Cerebellar cortex (tissue), 1 donor: ENCODE measurements at regions not wholly inside any gene's neighbourhood (a gene's known extent, or its start where the extent isn't known, plus 50 kb on each side); places are given as distances from the start of the nearest gene placed in this dataset.

Experiments used
- DNase-seq: peaks from one replicate; pipeline ENCODE4 v3.0.0-alpha.2; 2015; ENCODE audit warnings: low spot score

DNA sequence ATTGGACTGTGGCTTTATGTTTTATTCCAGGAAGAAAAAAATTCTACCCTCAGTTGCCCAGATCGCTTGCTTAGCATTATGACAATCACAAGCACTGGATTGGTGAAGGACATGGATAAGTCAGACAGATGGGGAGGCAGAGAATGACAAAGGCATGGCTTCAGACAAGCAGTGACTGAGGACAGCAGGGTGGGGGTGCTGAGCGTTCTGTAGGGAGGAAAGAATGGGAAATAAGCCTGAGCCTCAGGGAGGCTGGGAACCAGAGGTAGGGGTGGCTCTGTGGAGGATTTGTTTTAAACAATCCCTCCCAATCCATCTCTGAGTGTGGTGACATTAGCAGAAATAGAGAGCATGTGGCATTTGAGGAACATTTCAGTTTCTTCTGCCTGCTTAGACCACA lies 896.9 kb downstream of the CCSER2 start:
- DNase-seq, result no peak

DNA sequence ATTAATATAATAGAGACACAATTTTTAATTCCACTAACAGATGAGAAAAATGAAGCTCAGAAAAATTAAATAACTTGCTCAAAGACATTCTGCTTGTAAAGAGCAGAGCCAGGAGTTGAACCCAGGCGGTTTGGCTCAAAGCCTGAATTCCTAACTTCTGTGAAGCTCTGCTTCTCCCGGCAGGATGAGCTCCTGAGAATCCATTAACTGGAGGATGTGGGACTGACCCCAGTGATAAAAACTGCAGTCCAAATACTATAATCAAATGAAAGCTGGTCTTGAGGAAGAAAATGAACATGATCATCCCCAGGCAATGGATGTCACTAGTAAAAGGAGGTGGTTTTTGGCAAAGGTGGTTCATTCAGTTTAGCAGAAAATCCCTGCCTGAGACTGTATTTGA lies 898.2 kb downstream of the CCSER2 start:
- DNase-seq, result no peak

DNA sequence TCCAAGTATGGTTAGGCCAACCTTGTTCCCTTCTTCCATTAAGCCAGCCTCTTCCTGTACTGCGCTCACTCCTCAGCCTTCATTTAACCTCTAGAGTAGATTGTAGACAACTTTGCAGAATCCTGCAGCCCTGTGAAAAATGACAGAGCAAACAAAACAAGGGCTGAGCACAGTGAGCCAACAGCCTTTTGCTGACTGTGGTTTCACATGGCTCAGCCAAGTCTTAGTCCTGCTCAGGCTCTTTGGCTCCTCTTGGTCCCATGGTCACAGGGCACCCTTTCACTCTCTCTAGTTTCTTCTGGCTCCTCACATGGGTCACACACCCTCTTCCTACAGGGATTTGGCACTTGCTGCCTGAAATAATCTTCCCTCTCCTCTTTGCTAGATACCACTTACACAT lies 900.3 kb downstream of the CCSER2 start:
- DNase-seq, result no peak

DNA sequence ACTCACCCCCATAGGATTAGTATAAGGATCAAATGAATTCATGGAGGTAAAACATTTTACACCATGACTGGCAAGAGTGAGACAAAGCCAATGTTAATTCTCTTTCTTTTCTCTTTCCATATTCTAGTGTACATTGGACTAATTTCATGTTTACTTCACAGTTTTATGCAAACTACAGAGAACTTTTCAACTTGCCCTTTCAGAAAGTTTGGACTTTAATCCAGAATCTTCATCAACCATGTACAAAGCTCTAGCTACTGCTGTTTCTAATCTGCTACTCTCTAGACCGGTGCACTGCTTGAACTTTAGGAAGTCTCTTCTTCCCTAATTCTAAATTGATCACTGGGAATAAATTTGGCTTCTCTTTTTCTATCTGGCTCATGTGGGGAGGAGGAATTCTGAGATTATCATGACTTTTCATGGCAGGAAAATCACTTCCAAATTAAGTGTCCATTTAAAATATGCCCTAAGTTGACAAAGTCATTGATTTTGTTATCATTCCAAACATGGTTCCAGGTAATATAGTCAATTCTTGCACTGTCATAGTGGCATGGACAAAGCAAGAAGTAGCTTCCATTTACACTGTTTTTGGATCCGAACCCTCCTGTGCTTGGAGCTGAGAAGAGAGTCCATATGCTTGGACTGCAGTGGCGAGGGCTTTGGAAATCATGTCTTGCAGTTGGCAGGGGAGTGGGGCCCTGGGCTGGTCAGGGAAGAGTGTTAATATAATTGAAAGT lies 903.3 kb downstream of the CCSER2 start:
- DNase-seq, result no peak

DNA sequence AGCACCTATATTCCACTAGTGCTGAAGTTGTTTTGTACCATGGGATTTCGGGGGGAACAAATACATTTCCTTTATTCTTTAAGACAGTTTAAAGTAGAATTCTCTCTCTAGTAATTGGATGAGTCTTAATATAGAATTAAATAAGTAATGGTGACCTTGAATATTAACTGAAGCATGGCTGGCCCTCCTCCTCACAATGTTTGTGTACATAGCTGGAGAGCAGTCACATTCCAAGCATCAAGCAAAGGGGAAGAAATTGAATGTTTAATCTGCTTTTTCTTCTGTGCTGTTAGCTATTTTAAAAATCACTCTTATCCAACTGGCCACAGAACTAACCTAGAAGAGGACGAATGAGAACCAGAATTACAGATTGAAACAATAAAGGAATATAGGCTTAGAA lies 906.9 kb downstream of the CCSER2 start:
- no peak for DNase-seq

DNA sequence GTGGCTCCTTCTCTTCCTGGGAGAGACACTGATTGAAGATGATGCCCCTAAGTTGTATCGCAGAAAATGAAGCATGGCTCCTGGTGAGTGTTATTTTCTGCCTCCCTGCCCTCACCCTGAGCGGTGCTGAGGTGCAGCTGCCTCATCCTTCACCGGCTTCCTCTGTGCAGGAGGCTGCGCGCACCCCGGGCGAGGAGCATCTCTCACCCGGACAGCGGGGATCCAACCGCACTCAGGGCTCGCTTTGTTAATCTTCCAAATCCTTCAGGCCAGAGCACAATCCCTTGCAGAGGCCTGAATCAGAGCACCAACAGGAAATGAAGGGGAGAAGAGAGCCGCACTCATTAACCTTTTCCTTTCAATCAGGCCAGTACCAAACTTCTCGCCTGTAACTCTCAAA lies 910.3 kb downstream of the CCSER2 start:
- no peak for DNase-seq

DNA sequence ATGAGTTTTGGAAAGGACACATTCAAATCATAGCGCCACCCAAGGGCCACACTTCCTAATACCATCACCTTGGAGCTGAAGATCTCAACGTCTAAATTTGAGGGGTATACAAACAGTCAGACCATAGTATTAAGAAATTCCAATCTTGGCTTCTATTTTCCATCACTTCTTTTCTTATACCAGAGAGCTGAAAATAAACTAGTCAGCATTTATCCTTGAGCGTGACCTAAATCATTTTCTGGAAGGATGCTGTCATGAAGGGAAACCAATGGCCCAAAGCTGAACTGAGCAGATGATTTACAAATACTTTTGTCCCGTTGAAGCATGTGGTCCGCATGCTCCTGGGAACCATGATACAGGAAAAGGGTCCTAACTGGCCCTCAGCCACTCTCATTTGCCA lies 921.9 kb downstream of the CCSER2 start:
- DNase-seq, result no peak

DNA sequence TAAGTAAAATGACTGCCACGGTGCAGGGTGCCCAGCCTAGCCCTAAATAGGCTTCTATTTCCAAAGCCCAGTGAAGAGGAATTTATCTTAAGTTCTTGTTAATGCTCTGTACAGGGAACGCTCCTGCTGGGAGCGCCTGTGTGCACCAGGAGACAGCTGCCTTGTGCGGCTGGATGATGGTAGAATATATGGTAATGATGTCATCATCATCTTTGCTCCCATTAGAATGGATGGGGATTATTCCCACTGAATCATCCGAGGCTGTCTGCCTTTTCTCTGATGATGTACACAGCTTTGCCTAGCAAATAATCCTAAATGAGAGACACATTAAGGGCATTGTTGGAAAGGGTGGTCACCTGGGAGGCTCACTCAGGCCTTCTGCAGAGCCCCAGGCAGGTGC lies 928.1 kb downstream of the CCSER2 start:
- no peak for DNase-seq

- no peak for DNase-seq
Measured at GRCh38 chr10:85259908-85260307, 931.5 kb downstream of the CCSER2 start.

DNA sequence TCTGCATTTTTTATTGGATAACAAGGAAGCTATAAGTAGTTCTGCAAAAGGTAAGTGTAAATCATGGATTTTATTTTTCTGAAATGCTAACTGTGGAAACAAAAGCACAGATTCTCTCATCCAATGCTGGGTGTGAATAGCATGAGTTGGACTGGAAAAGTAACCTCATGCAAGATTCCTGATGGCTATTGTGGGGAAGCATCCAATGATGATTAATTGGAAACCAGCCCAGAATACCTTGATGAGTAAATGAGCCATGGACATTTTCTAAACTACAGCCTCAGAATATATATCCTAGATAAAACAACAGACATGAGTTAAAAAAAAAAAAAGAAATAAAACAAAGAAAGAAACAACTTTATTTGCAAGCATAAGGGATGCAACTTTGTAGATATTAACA lies 934.6 kb downstream of the CCSER2 start:
- no peak for DNase-seq

- no peak for DNase-seq
Measured at GRCh38 chr10:85265121-85265520, 936.7 kb downstream of the CCSER2 start.

DNA sequence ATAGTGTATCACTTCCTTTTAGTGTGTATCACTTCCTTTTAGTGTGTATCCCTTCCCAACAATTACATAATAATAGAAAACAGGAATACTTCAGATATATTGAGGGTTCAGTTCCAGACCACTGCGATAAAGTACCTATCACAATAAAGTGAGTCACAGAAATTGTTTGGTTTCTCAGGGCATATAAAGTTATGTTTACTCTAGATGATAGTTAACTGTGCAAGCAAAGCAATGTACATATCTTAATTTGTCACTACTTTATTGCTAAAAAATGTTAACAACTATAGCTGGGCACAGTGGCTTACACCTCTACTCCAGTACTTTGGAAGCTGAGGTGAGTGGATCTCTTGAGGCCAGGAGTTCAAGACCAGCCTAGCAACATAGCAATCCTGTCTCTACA lies 938.4 kb downstream of the CCSER2 start:
- DNase-seq, result no peak

DNA sequence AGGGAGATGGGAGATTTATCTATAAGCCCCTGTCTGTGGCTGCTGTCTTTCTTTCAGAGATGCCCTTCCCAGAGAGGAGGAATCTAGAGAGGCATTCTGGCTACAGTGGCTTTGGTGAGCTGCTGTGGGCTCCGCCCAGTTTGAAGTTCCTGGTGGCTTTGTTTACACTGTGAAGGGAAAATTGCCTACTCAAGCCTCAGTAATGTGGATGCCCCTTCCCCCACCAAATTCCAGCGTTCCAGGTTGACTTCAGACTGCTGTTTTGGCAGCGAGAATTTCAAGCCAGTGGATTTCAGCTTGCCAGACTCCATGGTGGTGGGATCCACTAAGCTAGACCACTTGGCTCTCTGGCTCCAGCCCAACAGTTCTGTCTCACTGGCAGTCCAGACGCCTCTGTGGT lies 951.6 kb downstream of the CCSER2 start:
- no peak for DNase-seq

DNA sequence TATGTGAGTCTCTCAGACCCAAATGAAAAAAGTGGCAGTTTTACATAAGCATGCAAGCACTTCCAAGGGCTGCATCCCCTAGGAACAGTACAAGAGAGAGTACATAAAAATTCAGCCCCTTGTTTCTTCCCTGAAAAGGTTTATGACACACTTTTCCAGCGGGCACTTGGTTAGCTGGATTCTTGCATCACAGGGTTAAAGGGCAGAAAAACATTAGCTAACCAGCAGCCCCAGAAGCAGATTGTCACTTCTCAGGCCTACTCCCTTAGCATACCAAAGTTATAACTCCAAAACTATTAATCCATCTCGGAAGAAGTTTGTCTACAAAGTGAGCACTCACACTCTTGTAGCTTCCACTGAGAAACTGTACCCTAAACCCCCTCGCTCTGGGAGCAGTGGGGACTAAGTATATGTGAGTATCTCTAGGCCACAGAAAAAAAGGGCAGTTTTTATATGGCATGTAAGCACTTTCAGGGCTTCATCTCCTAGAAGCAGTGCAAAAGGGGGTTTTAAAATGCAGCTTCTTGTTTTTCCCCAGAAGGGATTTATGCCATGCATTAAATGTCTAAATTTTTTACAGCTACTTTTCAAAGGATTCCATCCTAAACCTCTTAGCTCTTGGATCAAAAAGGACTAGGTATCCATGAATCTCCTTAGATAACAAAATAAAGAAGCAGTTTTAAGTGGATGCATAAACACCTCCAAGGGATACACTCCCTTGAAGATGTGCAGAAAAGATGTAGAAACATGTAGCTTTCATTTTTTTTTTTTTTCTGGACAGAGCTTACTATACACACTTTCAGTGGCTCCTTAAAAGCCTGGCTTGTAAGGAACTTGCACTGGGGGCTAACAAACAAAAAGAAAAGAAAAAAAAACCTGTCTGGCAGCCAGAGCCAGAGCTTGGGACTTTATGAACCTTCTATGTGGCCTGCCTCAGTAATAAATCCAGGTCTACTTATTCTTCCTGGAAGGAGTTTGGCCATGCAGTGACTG lies 956.7 kb downstream of the CCSER2 start:
- no peak for DNase-seq

GRCh38 chr10:85293483-85293882 lies 965.1 kb downstream of the CCSER2 start:
- no peak for DNase-seq

GRCh38 chr10:85311613-85312337 lies 983.4 kb downstream of the CCSER2 start:
- DNase-seq, result no peak

DNA sequence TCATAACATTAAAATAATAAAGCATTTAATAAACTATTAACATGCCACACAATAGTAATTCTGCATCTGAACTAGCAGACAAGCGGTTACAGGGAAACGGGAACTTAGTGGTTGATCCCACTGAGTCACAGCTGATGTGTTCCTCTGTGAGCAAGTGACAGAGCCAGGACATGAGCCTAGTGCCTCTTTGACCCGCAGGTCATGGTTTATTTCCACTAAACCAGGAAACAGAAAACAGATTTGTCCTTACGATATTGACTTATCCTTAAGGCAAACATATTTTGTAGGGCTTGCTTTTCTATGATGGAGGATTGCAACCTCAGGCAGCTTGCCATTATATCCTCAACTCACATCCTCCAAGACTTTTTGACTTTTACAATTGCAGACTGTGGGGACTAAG lies 987.3 kb downstream of the CCSER2 start:
- no peak for DNase-seq

- no peak for DNase-seq
Measured at GRCh38 chr10:85316276-85316675, 987.9 kb downstream of the CCSER2 start.

GRCh38 chr10:85317827-85318226 lies 989.4 kb downstream of the CCSER2 start:
- no peak for DNase-seq

DNA sequence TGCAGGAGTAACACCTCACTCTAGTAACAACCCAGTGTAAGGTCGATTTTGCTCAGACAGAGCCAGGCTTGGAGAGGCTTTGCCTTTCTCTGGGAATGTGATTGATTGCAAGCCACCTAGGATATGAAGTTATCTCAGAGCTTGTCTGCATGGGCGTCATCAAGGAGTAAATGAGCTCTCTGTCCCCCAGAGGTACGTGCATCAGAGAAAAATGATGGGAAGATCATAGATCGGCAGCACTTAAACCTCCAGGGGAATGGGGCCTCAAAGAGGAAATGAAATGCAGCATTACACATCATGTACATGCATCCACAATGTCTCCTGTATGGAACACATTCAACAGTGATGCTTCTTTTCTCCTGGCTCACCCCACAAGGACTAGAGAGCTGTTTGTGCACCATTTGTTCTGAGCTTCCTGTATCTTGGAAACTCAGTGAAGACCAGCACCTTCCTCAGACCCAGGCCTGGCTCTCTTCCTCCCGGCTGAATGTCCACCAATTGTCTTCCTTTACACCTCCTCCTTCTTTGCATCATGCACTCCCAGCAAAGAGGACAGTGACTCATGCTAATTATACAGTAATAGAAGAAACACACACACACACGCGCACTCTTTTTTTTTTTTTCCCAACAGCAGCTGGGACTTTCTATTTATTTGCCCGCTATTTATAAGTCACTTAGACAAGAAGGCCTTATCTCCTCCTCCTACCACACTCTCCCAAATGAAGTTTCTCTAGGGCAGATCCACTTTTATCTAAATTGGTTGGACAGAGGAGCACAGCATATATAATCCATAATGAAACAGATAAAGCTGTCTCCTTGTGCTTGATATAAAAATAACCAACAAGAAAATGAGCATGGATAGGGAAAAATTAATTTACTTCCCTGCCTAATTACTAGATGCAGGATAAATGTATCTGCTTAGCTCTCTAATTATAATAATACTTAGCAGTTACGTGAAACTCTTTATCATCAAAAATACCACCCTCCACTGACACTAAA lies 990.7 kb downstream of the CCSER2 start:
- no peak for DNase-seq

DNA sequence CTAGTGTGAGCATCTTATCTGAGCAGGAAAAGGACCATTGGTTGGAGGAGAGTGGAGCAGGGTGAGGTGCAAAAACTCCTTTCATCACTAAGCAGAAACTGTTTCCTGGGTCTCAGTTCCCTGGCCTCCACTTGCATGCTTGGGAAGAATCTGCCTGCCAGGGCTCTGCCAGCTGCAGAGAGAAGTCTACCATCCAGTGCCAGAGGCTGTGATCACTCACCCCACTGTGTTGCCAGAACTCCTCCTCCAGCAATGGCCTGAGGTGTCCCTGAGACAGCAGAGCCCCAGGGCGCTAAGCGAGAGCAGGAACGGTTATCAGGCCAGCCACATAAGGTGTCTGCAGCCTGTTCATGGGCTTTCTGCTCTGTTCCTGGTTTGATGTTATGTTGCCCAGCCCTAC lies 991.4 kb downstream of the CCSER2 start:
- no peak for DNase-seq
